HPDE6-E6E7 (cell line): ENCODE measurements at regions not wholly inside any gene's neighbourhood (a gene's known extent, or its start where the extent isn't known, plus 50 kb on each side); places are given as distances from the start of the nearest gene placed in this dataset.
"Not testable (repeated sequence)": the region's sequence is repeated elsewhere in the genome, so short reads cannot be mapped to it uniquely, and the experiment has no call there.

Source experiments
- DNase-seq: peaks from one replicate; pipeline ENCODE4 v3.0.0; 2011; ENCODE audit warnings: missing footprints; ENCODE audit errors: extremely low spot score

- no peak for DNase-seq
Measured at GRCh38 chr1:117707371-117707770, 101.5 kb downstream of the TENT5C start.

GRCh38 chr1:117708323-117709248, 102.7 kb downstream of the TENT5C start:
- DNase-seq = no peak

- DNase-seq = no peak
Measured at GRCh38 chr1:117709249-117709691, 103.4 kb downstream of the TENT5C start.

GRCh38 chr1:117710710-117711109, 104.9 kb downstream of the TENT5C start:
- DNase-seq = no peak

GRCh38 chr1:117712621-117713020, 106.8 kb downstream of the TENT5C start:
- DNase-seq = no peak

GRCh38 chr1:117714546-117714945, 108.7 kb downstream of the TENT5C start:
- no peak for DNase-seq

GRCh38 chr1:117716030-117716429, 110.2 kb downstream of the TENT5C start:
- not testable (repeated sequence) for DNase-seq

GRCh38 chr1:117717980-117718379, 112.1 kb downstream of the TENT5C start:
- not testable (repeated sequence) for DNase-seq

GRCh38 chr1:117718596-117718995, 112.7 kb downstream of the TENT5C start:
- DNase-seq = not testable (repeated sequence)

GRCh38 chr1:117719004-117719403, 113.2 kb downstream of the TENT5C start:
- no peak for DNase-seq

- DNase-seq = no peak
Measured at GRCh38 chr1:117732065-117732797, 126.4 kb downstream of the TENT5C start.

GRCh38 chr1:117732956-117733355, 127.1 kb downstream of the TENT5C start:
- DNase-seq = no peak

GRCh38 chr1:117734403-117734802, 128.6 kb downstream of the TENT5C start:
- DNase-seq = no peak

- DNase-seq = peak; percentile 63
Measured at GRCh38 chr1:117735045-117735992, 129.5 kb downstream of the TENT5C start.

- DNase-seq = no peak
Measured at GRCh38 chr1:117739504-117739903, 133.7 kb downstream of the TENT5C start.

GRCh38 chr1:117740496-117740895, 134.6 kb downstream of the TENT5C start:
- no peak for DNase-seq

GRCh38 chr1:117746565-117746964, 140.7 kb downstream of the TENT5C start:
- not testable (repeated sequence) for DNase-seq

GRCh38 chr1:117747605-117748004, 141.8 kb downstream of the TENT5C start:
- DNase-seq = no peak

- DNase-seq = no peak
Measured at GRCh38 chr1:117751321-117751720, 145.5 kb downstream of the TENT5C start.

GRCh38 chr1:117752661-117753060, 146.8 kb downstream of the TENT5C start:
- no peak for DNase-seq

- DNase-seq = no peak
Measured at GRCh38 chr1:117753232-117753631, 147.4 kb downstream of the TENT5C start.

GRCh38 chr1:117753652-117754051, 147.8 kb downstream of the TENT5C start:
- no peak for DNase-seq
